ENCODE measurements at regions not wholly inside any gene's neighbourhood (a gene's known extent, or its start where the extent isn't known, plus 50 kb on each side); places are given as distances from the start of the nearest gene placed in this dataset.

DNA sequence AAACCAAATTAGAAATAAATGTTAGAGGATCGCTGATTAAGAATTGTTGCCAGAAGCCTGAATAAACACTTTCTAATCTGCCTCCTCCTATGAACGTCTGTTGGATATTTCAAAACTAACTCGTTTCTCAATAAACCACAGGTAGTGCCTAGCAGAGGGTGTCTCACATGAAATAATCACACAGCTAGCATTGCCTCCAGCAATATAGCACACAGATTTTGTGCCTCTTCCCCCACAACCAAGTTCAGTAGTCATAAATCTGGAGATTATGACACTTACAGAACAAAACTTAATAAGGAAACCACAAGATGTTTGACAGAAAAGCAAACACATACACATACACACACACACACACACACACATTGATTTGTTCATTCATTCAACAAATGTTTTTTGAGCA lies 173.2 kb upstream of the CDH10 start:
- Histone ChIP-seq H3K4me1 (ENCODE audit: control insufficient read depth in 1 of 2, low read depth in 2 of 2) (no peaks in the 10 kb centered on the region), H3K27me3 (replicated peaks; ENCODE audit: insufficient read depth) (no peaks in the 10 kb centered on the region), H3K27ac (no peak overlapping the region), H3K36me3 (no peaks in the 10 kb centered on the region), H3K4me3 (no peak overlapping the region), H3K9me3 (no peaks in the 10 kb centered on the region)
- ATAC-seq (ENCODE audit: insufficient number of reproducible peaks, low FRiP score, low read depth), result no peak
- DNase-seq (ENCODE audit: low spot score), result no peak
- TF ChIP-seq, protein P1, sequence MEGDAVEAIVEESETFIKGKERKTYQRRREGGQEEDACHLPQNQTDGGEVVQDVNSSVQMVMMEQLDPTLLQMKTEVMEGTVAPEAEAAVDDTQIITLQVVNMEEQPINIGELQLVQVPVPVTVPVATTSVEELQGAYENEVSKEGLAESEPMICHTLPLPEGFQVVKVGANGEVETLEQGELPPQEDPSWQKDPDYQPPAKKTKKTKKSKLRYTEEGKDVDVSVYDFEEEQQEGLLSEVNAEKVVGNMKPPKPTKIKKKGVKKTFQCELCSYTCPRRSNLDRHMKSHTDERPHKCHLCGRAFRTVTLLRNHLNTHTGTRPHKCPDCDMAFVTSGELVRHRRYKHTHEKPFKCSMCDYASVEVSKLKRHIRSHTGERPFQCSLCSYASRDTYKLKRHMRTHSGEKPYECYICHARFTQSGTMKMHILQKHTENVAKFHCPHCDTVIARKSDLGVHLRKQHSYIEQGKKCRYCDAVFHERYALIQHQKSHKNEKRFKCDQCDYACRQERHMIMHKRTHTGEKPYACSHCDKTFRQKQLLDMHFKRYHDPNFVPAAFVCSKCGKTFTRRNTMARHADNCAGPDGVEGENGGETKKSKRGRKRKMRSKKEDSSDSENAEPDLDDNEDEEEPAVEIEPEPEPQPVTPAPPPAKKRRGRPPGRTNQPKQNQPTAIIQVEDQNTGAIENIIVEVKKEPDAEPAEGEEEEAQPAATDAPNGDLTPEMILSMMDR (IDR thresholded peaks at IDR 0.05), result no peak

DNA sequence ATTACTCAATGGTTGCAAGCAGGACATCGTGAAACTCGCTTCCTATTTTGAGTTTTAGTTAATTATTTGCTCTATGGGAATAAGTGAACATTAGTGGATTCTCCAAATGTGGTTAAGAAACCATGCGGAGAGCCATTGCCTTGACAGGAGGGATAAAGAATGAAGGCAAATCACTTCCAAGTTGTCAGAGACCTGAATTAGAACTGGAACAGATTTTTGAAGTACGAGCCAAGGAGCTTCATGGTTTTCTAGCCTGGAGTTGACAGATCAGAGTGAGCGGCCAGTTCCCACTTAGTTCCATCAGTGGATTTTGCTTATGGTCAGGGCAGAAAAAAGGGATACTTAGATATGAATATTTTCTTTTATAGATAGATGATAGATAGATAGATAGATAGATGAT lies 171.4 kb upstream of the CDH10 start:
- H3K9me3 ChIP-seq, result no peaks in the 10 kb centered on the region
- DNase-seq (ENCODE audit: low spot score), result no peak
- no peaks in the 10 kb centered on the region for H3K27me3 ChIP-seq (replicated peaks; ENCODE audit: insufficient read depth)
- no peaks in the 10 kb centered on the region for H3K4me1 ChIP-seq (ENCODE audit: control insufficient read depth in 1 of 2, low read depth in 2 of 2)
- H3K4me3 ChIP-seq, result no peak overlapping the region
- no peak for ATAC-seq (ENCODE audit: insufficient number of reproducible peaks, low FRiP score, low read depth)
- TF ChIP-seq, protein P1 (IDR thresholded peaks at IDR 0.05), result no peak
- no peak overlapping the region for H3K27ac ChIP-seq
- no peaks in the 10 kb centered on the region for H3K36me3 ChIP-seq

DNA sequence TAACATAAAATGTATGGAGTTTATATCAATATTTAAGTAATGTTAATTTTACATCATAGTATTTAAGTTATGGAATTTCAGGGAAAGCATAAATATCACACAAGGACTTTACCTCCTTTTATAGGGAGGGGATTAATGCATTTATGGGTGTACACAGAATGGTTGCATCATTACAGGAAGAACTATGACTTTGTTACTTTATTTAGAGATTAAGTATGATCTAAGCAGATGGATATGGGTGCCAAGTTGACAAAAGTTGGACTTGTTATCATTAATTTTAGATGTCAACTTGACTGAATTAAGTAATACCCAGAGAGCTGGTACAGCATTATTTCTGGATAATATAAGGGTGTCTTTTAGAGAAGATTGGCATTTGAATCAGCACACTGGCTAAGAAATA lies 160.5 kb upstream of the CDH10 start:
- no peak for DNase-seq (ENCODE audit: low spot score)
- Histone ChIP-seq H3K4me3 (no peak overlapping the region), H3K9me3 (no peaks in the 10 kb centered on the region), H3K4me1 (ENCODE audit: control insufficient read depth in 1 of 2, low read depth in 2 of 2) (no peaks in the 10 kb centered on the region), H3K27ac (no peak overlapping the region), H3K36me3 (no peaks in the 10 kb centered on the region), H3K27me3 (replicated peaks; ENCODE audit: insufficient read depth) (no peaks in the 10 kb centered on the region)
- TF ChIP-seq, protein P1 (IDR thresholded peaks at IDR 0.05), result no peak
- ATAC-seq (ENCODE audit: insufficient number of reproducible peaks, low FRiP score, low read depth), result no peak

DNA sequence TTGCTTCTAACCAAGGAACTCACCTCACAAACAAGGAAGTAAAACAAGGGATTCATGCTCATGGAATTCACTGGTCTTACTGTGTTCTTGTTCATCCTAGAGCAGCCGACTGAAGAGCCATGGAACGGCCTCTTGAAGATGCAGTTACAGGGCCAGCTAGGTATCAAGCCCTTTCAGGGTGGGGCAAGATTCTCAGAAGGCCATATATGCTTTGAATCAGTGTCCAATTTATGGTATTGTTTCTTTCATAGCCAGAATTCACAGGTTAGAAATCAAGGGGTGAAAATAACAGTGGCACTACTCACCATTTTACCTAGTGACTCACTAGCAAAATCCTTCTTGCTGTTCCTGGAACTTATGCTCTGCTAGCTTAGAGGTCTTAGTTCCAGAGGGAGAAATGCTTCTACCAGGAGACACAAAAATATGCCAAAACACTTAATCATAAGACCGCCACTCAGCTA lies 159.5 kb upstream of the CDH10 start:
- TF ChIP-seq, protein P1 (IDR thresholded peaks at IDR 0.05), result no peak
- H3K4me1 ChIP-seq (ENCODE audit: control insufficient read depth in 1 of 2, low read depth in 2 of 2), result no peaks in the 10 kb centered on the region
- H3K27me3 ChIP-seq (replicated peaks; ENCODE audit: insufficient read depth), result no peaks in the 10 kb centered on the region
- no peak for ATAC-seq (ENCODE audit: insufficient number of reproducible peaks, low FRiP score, low read depth)
- no peak for DNase-seq (ENCODE audit: low spot score)
- H3K36me3 ChIP-seq, result no peaks in the 10 kb centered on the region
- no peak overlapping the region for H3K4me3 ChIP-seq
- no peak overlapping the region for H3K27ac ChIP-seq
- H3K9me3 ChIP-seq, result no peaks in the 10 kb centered on the region

DNA sequence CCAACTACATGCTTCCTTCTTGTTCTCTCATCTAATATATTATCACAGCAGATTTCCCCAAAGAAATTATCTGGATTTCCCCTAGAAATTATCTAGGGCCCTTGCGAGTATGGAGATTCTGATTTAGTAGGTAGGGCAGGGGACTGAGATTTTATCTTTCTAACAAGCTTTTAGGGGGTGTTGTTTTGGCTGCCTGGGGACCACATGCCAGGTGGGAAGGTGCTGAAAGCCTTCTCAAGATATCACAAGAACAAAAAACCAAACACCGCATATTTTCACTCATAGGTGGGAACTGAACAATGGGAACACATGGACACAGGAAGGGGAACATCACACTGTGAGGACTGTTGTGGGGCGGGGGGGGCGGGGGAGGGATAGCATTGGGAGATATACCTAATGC lies 146.5 kb upstream of the CDH10 start:
- no peak overlapping the region for H3K27ac ChIP-seq
- H3K9me3 ChIP-seq, result no peaks in the 10 kb centered on the region
- ATAC-seq (ENCODE audit: insufficient number of reproducible peaks, low FRiP score, low read depth) (no peak), DNase-seq (ENCODE audit: low spot score) (no peak)
- no peaks in the 10 kb centered on the region for H3K4me1 ChIP-seq (ENCODE audit: control insufficient read depth in 1 of 2, low read depth in 2 of 2)
- H3K4me3 ChIP-seq, result no peak overlapping the region
- TF ChIP-seq, protein P1 (IDR thresholded peaks at IDR 0.05), result no peak
- no peaks in the 10 kb centered on the region for H3K36me3 ChIP-seq
- H3K27me3 ChIP-seq (replicated peaks; ENCODE audit: insufficient read depth), result no peaks in the 10 kb centered on the region
